HT1080 (cell line): ENCODE measurements at regions not wholly inside any gene's neighbourhood (a gene's known extent, or its start where the extent isn't known, plus 50 kb on each side); places are given as distances from the start of the nearest gene placed in this dataset.
"Not testable (repeated sequence)": the region's sequence is repeated elsewhere in the genome, so short reads cannot be mapped to it uniquely, and the experiment has no call there.

Experiments used
- DNase-seq: peaks from one replicate; pipeline ENCODE4 v3.0.0-alpha.2; 2015; ENCODE audit warnings: low read depth

GRCh38 chr7:131124867-131125266, 202.8 kb upstream of the MKLN1 start:
- DNase-seq: no peak

- no peak for DNase-seq
Observed at GRCh38 chr7:131130324-131130723, 197.4 kb upstream of the MKLN1 start.

GRCh38 chr7:131131012-131131745, 196.5 kb upstream of the MKLN1 start:
- DNase-seq: no peak

- peak; percentile 20 for DNase-seq
Observed at GRCh38 chr7:131131746-131132431, 195.8 kb upstream of the MKLN1 start.

GRCh38 chr7:131139462-131139861, 188.2 kb upstream of the MKLN1 start:
- no peak for DNase-seq

- DNase-seq: no peak
Observed at GRCh38 chr7:131141443-131141967, 186.2 kb upstream of the MKLN1 start.

GRCh38 chr7:131143869-131144268, 183.8 kb upstream of the MKLN1 start:
- DNase-seq: no peak

GRCh38 chr7:131145026-131145425, 182.7 kb upstream of the MKLN1 start:
- peak; percentile 34 for DNase-seq

- DNase-seq: no peak
Observed at GRCh38 chr7:131145770-131146169, 181.9 kb upstream of the MKLN1 start.

GRCh38 chr7:131147604-131148003, 180.1 kb upstream of the MKLN1 start:
- DNase-seq: no peak

- no peak for DNase-seq
Observed at GRCh38 chr7:131148258-131148657, 179.4 kb upstream of the MKLN1 start.

GRCh38 chr7:131148708-131149428, 178.8 kb upstream of the MKLN1 start:
- no peak for DNase-seq

GRCh38 chr7:131149429-131149773, 178.3 kb upstream of the MKLN1 start:
- DNase-seq: no peak

GRCh38 chr7:131149840-131150239, 177.8 kb upstream of the MKLN1 start:
- DNase-seq: no peak

- DNase-seq: no peak
Observed at GRCh38 chr7:131151034-131151433, 176.6 kb upstream of the MKLN1 start.

GRCh38 chr7:131152766-131153165, 174.9 kb upstream of the MKLN1 start:
- DNase-seq: no peak

GRCh38 chr7:131154380-131154779, 173.3 kb upstream of the MKLN1 start:
- DNase-seq: no peak

- DNase-seq: no peak
Observed at GRCh38 chr7:131157530-131158243, 170.0 kb upstream of the MKLN1 start.

- DNase-seq: not testable (repeated sequence)
Observed at GRCh38 chr7:131158244-131158636, 169.4 kb upstream of the MKLN1 start.

- peak; percentile 61 for DNase-seq
Observed at GRCh38 chr7:131159961-131160361, 167.7 kb upstream of the MKLN1 start.

GRCh38 chr7:131161103-131161502, 166.6 kb upstream of the MKLN1 start:
- DNase-seq: no peak
